Ishikawa (cell line): ENCODE measurements at regions not wholly inside any gene's neighbourhood (a gene's known extent, or its start where the extent isn't known, plus 50 kb on each side); places are given as distances from the start of the nearest gene placed in this dataset.

Experiments used
- CEBPB ChIP-seq: IDR thresholded peaks from 2 replicates; pipeline ENCODE4 v1.6.1; 2012
- CREB1 ChIP-seq: IDR thresholded peaks from 2 replicates; pipeline ENCODE4 v1.6.1; 2012; ENCODE audit warnings: low read depth
- EGR1 ChIP-seq: IDR thresholded peaks from 2 replicates; pipeline ENCODE4 v1.6.1; 2012
- EP300 ChIP-seq: IDR thresholded peaks from 2 replicates; pipeline ENCODE4 v1.6.1; 2012; ENCODE audit warnings: borderline replicate concordance
- FOXM1 ChIP-seq: IDR thresholded peaks from 2 replicates; pipeline ENCODE4 v1.6.1; 2012; ENCODE audit warnings: low read depth, borderline replicate concordance
- MAX ChIP-seq: IDR thresholded peaks from 2 replicates; pipeline ENCODE4 v1.6.1; 2012
- NFIC ChIP-seq: IDR thresholded peaks from 2 replicates; pipeline ENCODE4 v1.6.1; 2012
- RAD21 ChIP-seq: IDR thresholded peaks from 2 replicates; pipeline ENCODE4 v1.6.1; 2012; ENCODE audit warnings: low read depth
- REST ChIP-seq: IDR thresholded peaks from 2 replicates; pipeline ENCODE4 v1.6.1; 2012; ENCODE audit warnings: low read depth, mild to moderate bottlenecking
- TAF1 ChIP-seq: IDR thresholded peaks from 2 replicates; pipeline ENCODE4 v1.6.1; 2012; ENCODE audit warnings: low read depth, mild to moderate bottlenecking
- TCF12 ChIP-seq: IDR thresholded peaks from 2 replicates; pipeline ENCODE4 v1.6.1; 2012; ENCODE audit warnings: low read depth
- TEAD4 ChIP-seq: IDR thresholded peaks from 2 replicates; pipeline ENCODE4 v1.6.1; 2012
- YY1 ChIP-seq: IDR thresholded peaks from 2 replicates; pipeline ENCODE4 v1.6.1; 2012; ENCODE audit warnings: low read depth
- ZBTB7A ChIP-seq: IDR thresholded peaks from 2 replicates; pipeline ENCODE4 v1.6.1; 2012; ENCODE audit warnings: low read depth
- TF ChIP-seq, protein P1 (sequence below): IDR thresholded peaks from 2 replicates; pipeline ENCODE4 v1.6.1; 2012

- no peak for TF ChIP-seq FOXM1
These were observed 245.7 kb upstream of the SLC30A5 start for GRCh38 chr5:68848091-68848490.

- TF ChIP-seq EP300 = no peak
- TF ChIP-seq REST = no peak
- TF ChIP-seq RAD21 = no peak
- TF ChIP-seq TEAD4 = no peak
- TF ChIP-seq, protein P1, sequence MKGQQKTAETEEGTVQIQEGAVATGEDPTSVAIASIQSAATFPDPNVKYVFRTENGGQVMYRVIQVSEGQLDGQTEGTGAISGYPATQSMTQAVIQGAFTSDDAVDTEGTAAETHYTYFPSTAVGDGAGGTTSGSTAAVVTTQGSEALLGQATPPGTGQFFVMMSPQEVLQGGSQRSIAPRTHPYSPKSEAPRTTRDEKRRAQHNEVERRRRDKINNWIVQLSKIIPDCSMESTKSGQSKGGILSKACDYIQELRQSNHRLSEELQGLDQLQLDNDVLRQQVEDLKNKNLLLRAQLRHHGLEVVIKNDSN = no peak
- TF ChIP-seq CEBPB = no peak
- TF ChIP-seq EGR1 = no peak
These were observed 244.7 kb upstream of the SLC30A5 start for GRCh38 chr5:68849103-68849502.

DNA sequence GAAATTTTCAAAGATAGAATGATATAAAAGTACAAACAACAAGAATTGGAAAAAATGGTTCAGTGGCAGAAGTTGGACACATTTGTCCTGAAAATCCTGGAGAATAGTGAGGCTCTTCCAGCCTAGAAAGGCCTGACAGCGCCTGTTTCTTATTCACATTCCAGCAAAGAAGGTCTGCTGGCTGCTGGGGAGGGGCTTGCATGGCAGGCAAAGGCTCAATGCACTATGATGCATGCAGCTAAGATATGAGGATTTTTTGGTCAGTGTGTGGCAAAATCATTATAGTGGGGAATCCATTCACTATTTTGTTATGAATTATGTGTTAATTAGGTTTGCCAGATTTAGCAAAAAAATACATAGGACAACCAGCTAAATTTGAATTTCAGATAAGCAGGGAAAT lies 243.9 kb upstream of the SLC30A5 start:
- TF ChIP-seq TEAD4 = no peak
- TF ChIP-seq RAD21 = no peak
- TF ChIP-seq TCF12 = no peak
- TF ChIP-seq, protein P1 = no peak
- TF ChIP-seq YY1 = no peak
- TF ChIP-seq EP300 = no peak

GRCh38 chr5:68861099-68861498 lies 232.7 kb upstream of the SLC30A5 start:
- TF ChIP-seq MAX (no peak), TEAD4 (no peak), CREB1 (no peak), YY1 (no peak), ZBTB7A (no peak), FOXM1 (no peak), EGR1 (no peak), REST (no peak), RAD21 (no peak), CEBPB (no peak), NFIC (no peak)
- TF ChIP-seq, protein P1 = no peak

DNA sequence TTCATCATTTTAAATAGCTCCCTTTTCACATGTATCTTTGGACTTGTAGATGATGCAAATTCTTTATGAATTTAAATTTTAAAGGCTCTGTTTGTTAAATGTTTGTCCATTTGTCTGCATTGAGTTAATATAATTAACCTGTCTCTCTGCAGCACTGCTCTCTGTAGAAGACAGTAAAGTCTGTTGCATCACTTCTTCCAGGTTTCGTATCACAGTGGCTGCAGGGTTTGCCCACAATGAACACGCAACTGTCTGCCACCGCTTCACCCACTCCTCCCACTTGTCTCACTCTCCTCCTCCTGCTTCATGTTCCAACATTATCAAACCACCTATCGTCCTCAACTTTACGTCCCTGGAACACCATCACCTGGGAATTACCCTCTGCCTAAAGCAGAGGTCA lies 231.3 kb upstream of the SLC30A5 start:
- TF ChIP-seq TAF1 (no peak), EGR1 (no peak), TEAD4 (no peak), NFIC (no peak), EP300 (no peak), CREB1 (no peak), MAX (no peak), FOXM1 (no peak), ZBTB7A (no peak), TCF12 (no peak), REST (no peak), YY1 (no peak)
- TF ChIP-seq, protein P1 = no peak
